ENCODE measurements at regions not wholly inside any gene's neighbourhood (a gene's known extent, or its start where the extent isn't known, plus 50 kb on each side); places are given as distances from the start of the nearest gene placed in this dataset.
"Not testable (repeated sequence)": the region's sequence is repeated elsewhere in the genome, so short reads cannot be mapped to it uniquely, and the experiment has no call there.

GRCh38 chr12:73225941-73226340, 953.8 kb downstream of the TRHDE start:
- H3K27me3 ChIP-seq = no peaks in the 10 kb centered on the region
- no peak overlapping the region for H3K4me3 ChIP-seq
- no peak for DNase-seq
- no peak overlapping the region for H3K27ac ChIP-seq
- no peaks in the 10 kb centered on the region for H3K4me1 ChIP-seq
- H3K9me3 ChIP-seq = no peaks in the 10 kb centered on the region
- TF ChIP-seq CTCF (IDR thresholded peaks at IDR 0.05) = no peak
- no peak for ATAC-seq
- H3K36me3 ChIP-seq = no peaks in the 10 kb centered on the region
- intact Hi-C loops (cut with DNase I) = no loop called here

GRCh38 chr12:73226593-73226992, 954.4 kb downstream of the TRHDE start:
- no peak for ATAC-seq
- Histone ChIP-seq H3K27me3 (no peaks in the 10 kb centered on the region), H3K4me3 (no peak overlapping the region), H3K9me3 (peaks cover 0 to 5% of the 10 kb centered on the region in 2 donors), H3K36me3 (no peaks in the 10 kb centered on the region), H3K4me1 (no peaks in the 10 kb centered on the region), H3K27ac (no peak overlapping the region)
- TF ChIP-seq CTCF (IDR thresholded peaks at IDR 0.05) = no peak
- DNase-seq = no peak
- intact Hi-C loops (cut with DNase I) = no loop called here

- H3K27me3 ChIP-seq, H3K27ac ChIP-seq, ATAC-seq: not testable (repeated sequence)
These were observed 956.7 kb downstream of the TRHDE start for GRCh38 chr12:73228828-73229227.

GRCh38 chr12:73235387-73235786, 963.2 kb downstream of the TRHDE start:
- Histone ChIP-seq H3K9me3 (peaks cover 0 to 45% of the 10 kb centered on the region in 2 donors), H3K27ac (no peak overlapping the region), H3K4me3 (no peak overlapping the region), H3K4me1 (no peaks in the 10 kb centered on the region), H3K27me3 (no peaks in the 10 kb centered on the region), H3K36me3 (no peaks in the 10 kb centered on the region)
- intact Hi-C loops (cut with DNase I) = no loop called here
- DNase-seq (peak in 1 of 4 donors; percentile 34), ATAC-seq (no peak)
- no peak for TF ChIP-seq CTCF (IDR thresholded peaks at IDR 0.05)

More at GRCh38 chr12:73228828-73229227, 956.7 kb downstream of the TRHDE start:
- H3K9me3 ChIP-seq = peaks cover 0 to 25% of the 10 kb centered on the region in 2 donors
- intact Hi-C loops (cut with DNase I); H3K36me3 ChIP-seq; DNase-seq; H3K4me3 ChIP-seq; H3K4me1 ChIP-seq: not testable (repeated sequence)

GRCh38 chr12:73240110-73240509, 967.9 kb downstream of the TRHDE start:
- Histone ChIP-seq H3K27ac (no peak overlapping the region), H3K36me3 (no peaks in the 10 kb centered on the region), H3K4me1 (no peaks in the 10 kb centered on the region), H3K4me3 (no peak overlapping the region), H3K9me3 (peaks cover 0 to 7% of the 10 kb centered on the region in 2 donors), H3K27me3 (no peaks in the 10 kb centered on the region)
- no peak for DNase-seq
- intact Hi-C loops (cut with DNase I) = no loop called here
- no peak for ATAC-seq
- no peak for TF ChIP-seq CTCF (IDR thresholded peaks at IDR 0.05)

GRCh38 chr12:73262788-73263381, 990.7 kb downstream of the TRHDE start:
- TF ChIP-seq CTCF (IDR thresholded peaks at IDR 0.05) = no peak
- Histone ChIP-seq H3K4me1 (no peaks in the 10 kb centered on the region), H3K27me3 (no peaks in the 10 kb centered on the region), H3K27ac (no peak overlapping the region), H3K9me3 (peaks cover 0 to 22% of the 10 kb centered on the region in 2 donors), H3K4me3 (no peak overlapping the region), H3K36me3 (no peaks in the 10 kb centered on the region)
- intact Hi-C loops (cut with DNase I) = no loop called here
- DNase-seq (no peak), ATAC-seq (no peak)
